RWPE1 (cell line): ENCODE measurements at regions not wholly inside any gene's neighbourhood (a gene's known extent, or its start where the extent isn't known, plus 50 kb on each side); places are given as distances from the start of the nearest gene placed in this dataset.

Source experiments
- CTCF ChIA-PET: fragments of 350-600 bp; sonication (Branson Sonifier 250); formaldehyde crosslinking; extraction: SDS; loops from one replicate; lab custom pipeline; 2021; lab: Yijun Ruan, JAX
- POLR2A ChIA-PET: fragments of 400-600 bp; formaldehyde crosslinking; extraction: SDS; loops from one replicate; lab custom pipeline; 2020; ENCODE audit warnings: antibody characterized with exemption; ENCODE audit not compliant: low non-redundant PET; lab: Yijun Ruan, JAX
- DNase-seq: peaks from one replicate; pipeline ENCODE4 v3.0.0; 2012; ENCODE audit warnings: low spot score
- H3K27ac ChIP-seq: fragments of 450-650 bp; 2 replicates; pipeline ENCODE4 v1.5.1; 2017
- TF ChIP-seq, protein P1 (sequence below): fragments of 450-650 bp; conservative IDR thresholded peaks from 2 replicates; pipeline ENCODE4 v1.5.1; 2017; ENCODE audit warnings: low read depth, mild to moderate bottlenecking

- CTCF ChIA-PET = no interaction called here
- TF ChIP-seq, protein P1, sequence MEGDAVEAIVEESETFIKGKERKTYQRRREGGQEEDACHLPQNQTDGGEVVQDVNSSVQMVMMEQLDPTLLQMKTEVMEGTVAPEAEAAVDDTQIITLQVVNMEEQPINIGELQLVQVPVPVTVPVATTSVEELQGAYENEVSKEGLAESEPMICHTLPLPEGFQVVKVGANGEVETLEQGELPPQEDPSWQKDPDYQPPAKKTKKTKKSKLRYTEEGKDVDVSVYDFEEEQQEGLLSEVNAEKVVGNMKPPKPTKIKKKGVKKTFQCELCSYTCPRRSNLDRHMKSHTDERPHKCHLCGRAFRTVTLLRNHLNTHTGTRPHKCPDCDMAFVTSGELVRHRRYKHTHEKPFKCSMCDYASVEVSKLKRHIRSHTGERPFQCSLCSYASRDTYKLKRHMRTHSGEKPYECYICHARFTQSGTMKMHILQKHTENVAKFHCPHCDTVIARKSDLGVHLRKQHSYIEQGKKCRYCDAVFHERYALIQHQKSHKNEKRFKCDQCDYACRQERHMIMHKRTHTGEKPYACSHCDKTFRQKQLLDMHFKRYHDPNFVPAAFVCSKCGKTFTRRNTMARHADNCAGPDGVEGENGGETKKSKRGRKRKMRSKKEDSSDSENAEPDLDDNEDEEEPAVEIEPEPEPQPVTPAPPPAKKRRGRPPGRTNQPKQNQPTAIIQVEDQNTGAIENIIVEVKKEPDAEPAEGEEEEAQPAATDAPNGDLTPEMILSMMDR = no peak
- no peak for DNase-seq
- no peak overlapping the region for H3K27ac ChIP-seq
- POLR2A ChIA-PET = no interaction called here
These were observed 654.8 kb upstream of the TBX3 start for GRCh38 chr12:115338566-115339294.

DNA sequence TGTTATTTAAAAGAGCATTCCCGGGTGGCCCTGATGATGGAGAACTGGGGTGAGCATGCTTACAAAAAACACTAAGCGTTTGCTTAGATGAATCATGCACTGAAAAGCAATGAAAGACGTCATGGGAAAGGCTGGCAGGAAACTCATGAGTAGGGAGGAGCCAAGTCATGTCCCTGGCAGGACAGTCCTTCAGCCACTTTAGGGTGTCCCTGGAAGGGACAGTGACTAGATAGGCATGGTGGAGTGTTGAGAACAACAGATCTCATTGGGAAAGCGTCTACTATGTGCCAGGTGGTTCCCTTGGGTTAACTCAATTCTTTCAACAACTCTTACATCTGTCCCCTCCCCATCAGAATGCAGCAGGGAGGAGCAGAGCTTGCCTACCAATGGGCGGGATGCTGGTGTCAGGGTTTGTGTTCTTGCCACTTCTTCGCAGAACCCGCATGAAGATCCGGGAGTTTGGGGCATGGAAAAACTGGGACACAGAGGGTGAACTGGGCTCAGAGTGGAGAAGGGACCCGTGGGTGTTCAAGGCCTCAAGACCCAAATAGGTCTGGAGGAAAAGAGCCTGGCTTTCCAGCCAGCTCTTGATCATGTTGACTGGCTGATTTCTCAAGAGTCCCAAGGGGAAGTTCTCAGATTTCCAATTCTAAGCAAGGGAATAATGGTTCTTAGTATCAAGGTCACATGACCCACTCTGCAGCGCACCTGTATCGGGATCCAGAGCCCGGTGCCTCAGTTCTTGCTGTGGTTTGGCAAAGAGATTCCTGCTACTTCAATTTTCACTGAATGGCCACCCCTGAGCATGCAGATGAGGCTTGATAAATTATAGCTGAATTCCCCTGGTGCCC lies 653.9 kb upstream of the TBX3 start:
- CTCF ChIA-PET = no interaction called here

GRCh38 chr12:115336506-115336905 lies 652.5 kb upstream of the TBX3 start:
- TF ChIP-seq, protein P1 = no peak
- ChIA-PET POLR2A (no interaction called here), CTCF (no interaction called here)
- no peak for DNase-seq
- H3K27ac ChIP-seq = no peak overlapping the region

More for the DNA sequence above, 653.9 kb upstream of the TBX3 start:
- POLR2A ChIA-PET = no interaction called here
- DNase-seq = peak; percentile 64
- TF ChIP-seq, protein P1 = no peak
- H3K27ac ChIP-seq = peak overlapping the region; percentile 41

- POLR2A ChIA-PET = no interaction called here
- DNase-seq = no peak
- TF ChIP-seq, protein P1 = no peak
- no peak overlapping the region for H3K27ac ChIP-seq
- CTCF ChIA-PET = no interaction called here
These were observed 651.6 kb upstream of the TBX3 start for GRCh38 chr12:115335594-115335993.

DNA sequence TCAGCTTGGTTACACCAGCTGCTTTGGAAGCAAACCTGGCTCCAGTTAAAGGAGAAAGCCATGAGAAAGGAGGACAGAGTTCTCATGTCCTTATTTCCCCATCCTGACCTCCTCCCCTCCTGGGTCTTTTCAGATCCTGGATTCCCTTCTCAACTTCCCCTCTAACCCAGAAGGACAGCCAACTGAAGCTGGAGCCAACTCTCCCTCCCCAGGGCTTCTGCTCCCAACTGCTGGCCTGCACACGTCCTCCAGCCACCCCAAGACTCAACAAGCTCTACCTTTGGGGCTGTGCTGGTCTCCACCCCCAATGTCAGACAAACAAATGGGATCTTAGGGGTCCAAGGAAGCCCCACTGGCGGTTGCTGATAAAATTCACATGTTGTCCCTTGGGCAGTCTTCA lies 651.1 kb upstream of the TBX3 start:
- ChIA-PET CTCF (no interaction called here), POLR2A (no interaction called here)

GRCh38 chr12:115332945-115333344 lies 649.0 kb upstream of the TBX3 start:
- no peak for DNase-seq
- POLR2A ChIA-PET = no interaction called here
- CTCF ChIA-PET = no interaction called here
- H3K27ac ChIP-seq = no peak overlapping the region
- TF ChIP-seq, protein P1 = no peak

More for the DNA sequence above, 651.1 kb upstream of the TBX3 start:
- H3K27ac ChIP-seq = no peak overlapping the region
- DNase-seq = no peak
- TF ChIP-seq, protein P1 = no peak
